Testis (tissue), 2 donors: ENCODE measurements at regions not wholly inside any gene's neighbourhood (a gene's known extent, or its start where the extent isn't known, plus 50 kb on each side); places are given as distances from the start of the nearest gene placed in this dataset.
A peak's percentile ranks its signal among the peaks of the same experiment; 100 is the strongest.

Experiments
- DNase-seq: peaks from one replicate; pipeline ENCODE4 v3.0.0-alpha.2; 2019
- H3K27ac ChIP-seq, 2 donors: fragments of 200-600 bp; sonication (generic); one replicate each; pipeline ENCODE4 v1.5.1; 2019
- H3K27me3 ChIP-seq: fragments of 200-600 bp; sonication (generic); one replicate; pipeline ENCODE4 v1.5.1; 2019
- H3K36me3 ChIP-seq: fragments of 200-600 bp; sonication (generic); one replicate; pipeline ENCODE4 v1.5.1; 2017; ENCODE audit warnings: low read depth; ENCODE audit errors: missing control alignments
- H3K4me1 ChIP-seq: fragments of 200-600 bp; sonication (generic); one replicate; pipeline ENCODE4 v1.5.1; 2019
- H3K4me3 ChIP-seq, 2 donors: fragments of 200-600 bp; sonication (generic); one replicate each; pipeline ENCODE4 v1.5.1; 2017 to 2019
- H3K9me3 ChIP-seq: fragments of 200-600 bp; sonication (generic); one replicate; pipeline ENCODE4 v1.5.1; 2017
- CTCF ChIP-seq, 3 experiments: fragments of 450-650 bp in 2 of 3; fragments of 200-600 bp in 1 of 3; sonication (generic) in 1 of 3; IDR thresholded peaks; one replicate each; pipeline ENCODE4 v1.5.1; 2016 to 2019; ENCODE audit warnings: antibody characterized with exemption in 3 of 3, mild to moderate bottlenecking in 2 of 3, moderate library complexity in 1 of 3
- POLR2A ChIP-seq: fragments of 450-650 bp; IDR thresholded peaks from one replicate; pipeline ENCODE4 v1.6.1; 2017; ENCODE audit warnings: antibody characterized with exemption, mild to moderate bottlenecking, moderate library complexity
- WGBS, 2 donors: methylation state at CpG; one replicate each; pipeline ENCODE4 v1.1.5; 2018; 5-methylcytosine and 5-hydroxymethylcytosine counted together
- intact Hi-C: fragments of 100-400 bp; cut with DNase I; formaldehyde crosslinking; loops from one replicate; pipeline ENCODE4 v1.15.1; 2023; ENCODE audit warnings: low total_unique reads

- TF ChIP-seq POLR2A (no peak), CTCF (IDR thresholded peaks at IDR 0.05) (peak in 1 of 3 experiments; percentile 19)
- H3K4me3 ChIP-seq: no peak overlapping the region
- no peak for DNase-seq
- H3K4me1 ChIP-seq: peaks cover 5% of the 10 kb centered on the region
- intact Hi-C loops: no loop called here
- H3K9me3 ChIP-seq: no peaks in the 10 kb centered on the region
- no peak overlapping the region for H3K27ac ChIP-seq
- H3K27me3 ChIP-seq: no peaks in the 10 kb centered on the region
- no peaks in the 10 kb centered on the region for H3K36me3 ChIP-seq
Measured at GRCh38 chr12:43282106-43282505, 269.9 kb downstream of the ADAMTS20 start.

- intact Hi-C loops: no loop called here
- Histone ChIP-seq H3K9me3 (no peaks in the 10 kb centered on the region), H3K36me3 (no peaks in the 10 kb centered on the region), H3K4me3 (no peak overlapping the region), H3K4me1 (peaks cover 5% of the 10 kb centered on the region), H3K27ac (no peak overlapping the region), H3K27me3 (no peaks in the 10 kb centered on the region)
- 53 to 56% methylated on average over 3 of the region's 3 CpGs for WGBS, 2 donors
- DNase-seq: no peak
- TF ChIP-seq CTCF (IDR thresholded peaks at IDR 0.05) (no peak), POLR2A (no peak)
Measured at GRCh38 chr12:43281563-43281962, 270.4 kb downstream of the ADAMTS20 start.

DNA sequence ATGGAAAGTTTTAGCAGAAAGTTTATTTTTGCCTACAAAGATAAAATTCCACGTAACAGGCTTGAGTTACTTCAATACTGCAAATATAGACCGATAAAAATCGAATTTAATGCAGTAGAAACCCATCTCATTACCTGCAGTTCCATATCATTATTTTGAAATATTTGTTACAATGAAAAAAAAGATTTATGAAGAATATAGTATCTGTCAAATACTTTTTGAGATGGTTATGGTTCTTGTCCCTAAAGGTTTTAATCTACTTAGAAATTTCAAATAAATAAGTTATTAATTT lies 273.5 kb downstream of the ADAMTS20 start:
- intact Hi-C loops: no loop called here
- TF ChIP-seq CTCF (IDR thresholded peaks at IDR 0.05) (no peak), POLR2A (no peak)
- no peak for DNase-seq

GRCh38 chr12:43277651-43278540 lies 274.1 kb downstream of the ADAMTS20 start:
- intact Hi-C loops: no loop called here
- 83 to 86% methylated on average over 7 of the region's 7 CpGs for WGBS, 2 donors

More for the DNA sequence above, 273.5 kb downstream of the ADAMTS20 start:
- H3K27ac ChIP-seq: no peak overlapping the region
- H3K9me3 ChIP-seq: no peaks in the 10 kb centered on the region
- H3K27me3 ChIP-seq: no peaks in the 10 kb centered on the region
- H3K4me1 ChIP-seq: peaks cover 5% of the 10 kb centered on the region
- H3K4me3 ChIP-seq: no peak overlapping the region
- no peaks in the 10 kb centered on the region for H3K36me3 ChIP-seq
- WGBS, 2 donors: 78 to 79% methylated on average over 3 of the region's 3 CpGs

More at GRCh38 chr12:43277651-43278540, 274.1 kb downstream of the ADAMTS20 start:
- DNase-seq: no peak
- Histone ChIP-seq H3K27me3 (no peaks in the 10 kb centered on the region), H3K27ac (no peak overlapping the region), H3K4me1 (peaks cover 5% of the 10 kb centered on the region), H3K36me3 (no peaks in the 10 kb centered on the region), H3K9me3 (no peaks in the 10 kb centered on the region), H3K4me3 (no peak overlapping the region)
- TF ChIP-seq CTCF (IDR thresholded peaks at IDR 0.05) (no peak), POLR2A (no peak)
